GM06990 (cell line): ENCODE measurements at regions not wholly inside any gene's neighbourhood (a gene's known extent, or its start where the extent isn't known, plus 50 kb on each side); places are given as distances from the start of the nearest gene placed in this dataset.

Experiments used
- DNase-seq: peaks from one replicate; pipeline ENCODE4 v3.0.0-alpha.2; 2011; ENCODE audit not compliant: insufficient read length; ENCODE audit errors: extremely low read depth
- H3K27me3 ChIP-seq: replicated peaks from 2 replicates; pipeline ENCODE4 v1.6.0; 2011; ENCODE audit warnings: low read length; ENCODE audit not compliant: control insufficient read depth, insufficient read depth
- H3K36me3 ChIP-seq: 2 replicates; pipeline ENCODE4 v1.5.1; 2011; ENCODE audit warnings: low read length; ENCODE audit not compliant: control insufficient read depth, insufficient read depth
- H3K4me3 ChIP-seq: replicated peaks from 2 replicates; pipeline ENCODE4 v1.5.1; 2011; ENCODE audit warnings: low read depth, mild to moderate bottlenecking, control low read depth, low read length
- CTCF ChIP-seq: IDR thresholded peaks from 2 replicates; pipeline ENCODE4 v1.5.1; 2011; ENCODE audit warnings: low read length, control low read depth, mild to moderate bottlenecking, inconsistent platforms; ENCODE audit not compliant: insufficient read depth, poor library complexity, severe bottlenecking

- no peak overlapping the region for H3K4me3 ChIP-seq
- TF ChIP-seq CTCF = no peak
- no peaks in the 10 kb centered on the region for H3K36me3 ChIP-seq
- DNase-seq = no peak
- H3K27me3 ChIP-seq = no peaks in the 10 kb centered on the region
Measured at GRCh38 chr20:60869625-60870024, 382.4 kb upstream of the CDH4 start.

- H3K36me3 ChIP-seq = no peaks in the 10 kb centered on the region
- no peak for TF ChIP-seq CTCF
- DNase-seq = no peak
- H3K4me3 ChIP-seq = no peak overlapping the region
- H3K27me3 ChIP-seq = no peaks in the 10 kb centered on the region
Measured at GRCh38 chr20:60870040-60870439, 382.0 kb upstream of the CDH4 start.

GRCh38 chr20:60872224-60872623 is 379.8 kb upstream of the CDH4 start:
- Histone ChIP-seq H3K4me3 (no peak overlapping the region), H3K27me3 (no peaks in the 10 kb centered on the region), H3K36me3 (no peaks in the 10 kb centered on the region)
- TF ChIP-seq CTCF = no peak
- no peak for DNase-seq

- Histone ChIP-seq H3K4me3 (no peak overlapping the region), H3K36me3 (no peaks in the 10 kb centered on the region), H3K27me3 (no peaks in the 10 kb centered on the region)
- no peak for TF ChIP-seq CTCF
- no peak for DNase-seq
Measured at GRCh38 chr20:60877071-60877857, 374.8 kb upstream of the CDH4 start.

- Histone ChIP-seq H3K4me3 (no peak overlapping the region), H3K27me3 (no peaks in the 10 kb centered on the region), H3K36me3 (no peaks in the 10 kb centered on the region)
- no peak for DNase-seq
- no peak for TF ChIP-seq CTCF
Measured at GRCh38 chr20:60882836-60883235, 369.2 kb upstream of the CDH4 start.
